ENCODE measurements at regions not wholly inside any gene's neighbourhood (a gene's known extent, or its start where the extent isn't known, plus 50 kb on each side); places are given as distances from the start of the nearest gene placed in this dataset.

- Histone ChIP-seq H3K9me3 (no peaks in the 10 kb centered on the region), H3K36me3 (no peaks in the 10 kb centered on the region), H3K27ac (no peak overlapping the region), H3K4me1 (no peaks in the 10 kb centered on the region), H3K4me3 (no peak overlapping the region), H3K27me3 (no peaks in the 10 kb centered on the region)
- 86 to 87% methylated on average over 3 of the region's 3 CpGs for WGBS, 2 donors
- ATAC-seq (no peak), DNase-seq (no peak), FAIRE-seq (no peak)
- TF ChIP-seq CTCF (IDR thresholded peaks at IDR 0.05) = no peak
- intact Hi-C loops (cut with DNase I) = no loop called here
These were observed 113.5 kb upstream of the RASA1 start for GRCh38 chr5:87154191-87154590.

GRCh38 chr5:87155106-87155505, 112.6 kb upstream of the RASA1 start:
- intact Hi-C loops (cut with DNase I) = no loop called here
- Histone ChIP-seq H3K36me3 (no peaks in the 10 kb centered on the region), H3K4me1 (no peaks in the 10 kb centered on the region), H3K27ac (no peak overlapping the region), H3K4me3 (no peak overlapping the region), H3K9me3 (no peaks in the 10 kb centered on the region), H3K27me3 (no peaks in the 10 kb centered on the region)
- no peak for TF ChIP-seq CTCF (IDR thresholded peaks at IDR 0.05)
- 86 to 92% methylated on average over 4 of the region's 4 CpGs for WGBS, 2 donors
- no peak for DNase-seq
- ATAC-seq = no peak
- no peak for FAIRE-seq

- FAIRE-seq = no peak
- Histone ChIP-seq H3K27ac (no peak overlapping the region), H3K36me3 (no peaks in the 10 kb centered on the region), H3K4me3 (no peak overlapping the region), H3K27me3 (no peaks in the 10 kb centered on the region), H3K9me3 (no peaks in the 10 kb centered on the region), H3K4me1 (no peaks in the 10 kb centered on the region)
- DNase-seq = no peak
- 54 to 62% methylated on average over 2 of the region's 2 CpGs for WGBS, 2 donors
- no peak for ATAC-seq
- intact Hi-C loops (cut with DNase I) = no loop called here
- no peak for TF ChIP-seq CTCF (IDR thresholded peaks at IDR 0.05)
These were observed 111.1 kb upstream of the RASA1 start for GRCh38 chr5:87156631-87157030.

- no peaks in the 10 kb centered on the region for H3K36me3 ChIP-seq
- intact Hi-C loops (cut with DNase I) = no loop called here
- no peaks in the 10 kb centered on the region for H3K9me3 ChIP-seq
- no peak for ATAC-seq
- no peaks in the 10 kb centered on the region for H3K27me3 ChIP-seq
- no peak for FAIRE-seq
- TF ChIP-seq CTCF (IDR thresholded peaks at IDR 0.05) = no peak
- no peak for DNase-seq
- whole genome bisulfite sequencing, 2 donors = 62 to 72% methylated on average over 2 of the region's 2 CpGs
- H3K4me1 ChIP-seq = no peaks in the 10 kb centered on the region
- no peak overlapping the region for H3K27ac ChIP-seq
- H3K4me3 ChIP-seq = no peak overlapping the region
These were observed 103.3 kb upstream of the RASA1 start for GRCh38 chr5:87164409-87164808.

- H3K4me3 ChIP-seq = no peak overlapping the region
- no peaks in the 10 kb centered on the region for H3K4me1 ChIP-seq
- intact Hi-C loops (cut with DNase I) = no loop called here
- ATAC-seq = no peak
- H3K9me3 ChIP-seq = no peaks in the 10 kb centered on the region
- no peak for TF ChIP-seq CTCF (IDR thresholded peaks at IDR 0.05)
- DNase-seq = no peak
- no peak for FAIRE-seq
- no peak overlapping the region for H3K27ac ChIP-seq
- 21 to 22% methylated on average over 8 of the region's 8 CpGs for WGBS, 2 donors
- no peaks in the 10 kb centered on the region for H3K27me3 ChIP-seq
- H3K36me3 ChIP-seq = no peaks in the 10 kb centered on the region
These were observed 98.2 kb upstream of the RASA1 start for GRCh38 chr5:87169300-87169991.

Measured in pancreas (tissue), 10 donors.